ENCODE measurements at regions not wholly inside any gene's neighbourhood (a gene's known extent, or its start where the extent isn't known, plus 50 kb on each side); places are given as distances from the start of the nearest gene placed in this dataset.

GRCh38 chr16:7953360-7953759, 620.7 kb downstream of the RBFOX1 start:
- Histone ChIP-seq H3K4me1 (replicated peaks in 1 of 4; ENCODE audit: control insufficient read depth in 3 of 4, insufficient read depth in 4 of 4, low read length in 3 of 4) (no peaks in the 10 kb centered on the region), H3K23me2 (ENCODE audit: low read depth, low read length) (no peaks in the 10 kb centered on the region)
- FAIRE-seq, result no peak
- TF ChIP-seq NRF1 (IDR thresholded peaks at IDR 0.05; ENCODE audit: low read depth, low read length), result no peak
- TF ChIP-seq RNF2 (IDR thresholded peaks at IDR 0.05; ENCODE audit: borderline replicate concordance, low read depth, low read length, missing control alignments, poor library complexity, severe bottlenecking), result no peak
- TF ChIP-seq CEBPB (IDR thresholded peaks at IDR 0.05; ENCODE audit: low read depth, low read length), result no peak
- TF ChIP-seq USF2 (IDR thresholded peaks at IDR 0.05; ENCODE audit: low read length), result no peak
- TF ChIP-seq RXRA (IDR thresholded peaks at IDR 0.05; ENCODE audit: insufficient read depth, low read depth, low read length), result no peak
- TF ChIP-seq, protein P1, sequence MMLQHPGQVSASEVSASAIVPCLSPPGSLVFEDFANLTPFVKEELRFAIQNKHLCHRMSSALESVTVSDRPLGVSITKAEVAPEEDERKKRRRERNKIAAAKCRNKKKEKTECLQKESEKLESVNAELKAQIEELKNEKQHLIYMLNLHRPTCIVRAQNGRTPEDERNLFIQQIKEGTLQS (IDR thresholded peaks at IDR 0.05; ENCODE audit: insufficient read depth, low read depth, low read length), result no peak
- TF ChIP-seq GABPA (IDR thresholded peaks at IDR 0.05; ENCODE audit: borderline replicate concordance, insufficient read depth, low read length), result no peak
- no peak for TF ChIP-seq RBBP5 (IDR thresholded peaks at IDR 0.05; ENCODE audit: borderline replicate concordance, low read depth, low read length)

More at GRCh38 chr16:7953360-7953759, 620.7 kb downstream of the RBFOX1 start:
- no peak overlapping the region for H2BK12ac ChIP-seq (ENCODE audit: low read depth, low read length)
- H3K14ac ChIP-seq (ENCODE audit: insufficient read length), result no peak overlapping the region
- H2BK20ac ChIP-seq (ENCODE audit: low read length), result no peak overlapping the region
- H2BK5ac ChIP-seq (ENCODE audit: low read depth, low read length), result no peak overlapping the region
- CTCF ChIA-PET (ENCODE audit: partially characterized antibody), result no interaction called here
- no peak overlapping the region for H3K4me2 ChIP-seq (ENCODE audit: insufficient read depth in 1 of 2, low read depth in 2 of 2, low read length in 2 of 2)
- no peaks in the 10 kb centered on the region for H4K20me1 ChIP-seq (replicated peaks in 1 of 2; ENCODE audit: control insufficient read depth in 1 of 2, insufficient read depth in 2 of 2, low read length in 2 of 2)
- H3K4me3 ChIP-seq (ENCODE audit: extremely low read depth in 1 of 4, insufficient read depth in 2 of 4, low read depth in 3 of 4, low read length in 4 of 4), result no peak overlapping the region
- no peak overlapping the region for H3K9ac ChIP-seq (replicated peaks in 1 of 4; ENCODE audit: extremely low read depth in 1 of 4, low read depth in 3 of 4, low read length in 3 of 4)
- no peak overlapping the region for H3K56ac ChIP-seq (replicated peaks; ENCODE audit: insufficient read length, low read depth, low read length)
- no peak overlapping the region for H2BK120ac ChIP-seq (replicated peaks; ENCODE audit: low read depth, low read length)
- H4K8ac ChIP-seq (ENCODE audit: extremely low read depth, insufficient read depth, low read length), result no peak overlapping the region
- no peaks in the 10 kb centered on the region for H3K27me3 ChIP-seq (replicated peaks in 1 of 4; ENCODE audit: control insufficient read depth in 3 of 4, extremely low read depth in 1 of 4, insufficient read depth in 3 of 4, low read length in 3 of 4)
- no peak overlapping the region for H2AFZ ChIP-seq (ENCODE audit: low read length)
- no peaks in the 10 kb centered on the region for H3K79me1 ChIP-seq (ENCODE audit: low read depth, low read length)
- H3K4ac ChIP-seq (replicated peaks; ENCODE audit: insufficient read length, low read depth, low read length), result no peak overlapping the region
- no peak overlapping the region for H4K91ac ChIP-seq (replicated peaks; ENCODE audit: insufficient read length, low read length)
- no peak overlapping the region for H4K5ac ChIP-seq (ENCODE audit: insufficient read length, low read depth, low read length)
- no peak for DNase-seq (ENCODE audit: low read depth in 1 of 2, low spot score in 2 of 2)
- no peaks in the 10 kb centered on the region for H3K36me3 ChIP-seq (ENCODE audit: control insufficient read depth in 2 of 4, insufficient read depth in 4 of 4, low read length in 3 of 4)
- no peak overlapping the region for H3K18ac ChIP-seq (ENCODE audit: extremely low read depth, low read length)
- H3K23ac ChIP-seq (ENCODE audit: insufficient read length), result no peak overlapping the region
- H2BK15ac ChIP-seq (ENCODE audit: low read length), result no peak overlapping the region
- H3K27ac ChIP-seq (ENCODE audit: low read depth, low read length), result no peak overlapping the region
- H2AK5ac ChIP-seq (ENCODE audit: low read depth, low read length), result no peak overlapping the region
- 90% methylated on average over 1 of the region's 1 CpG; no CpG with 5 or more reads in 1 of the 2 experiments for WGBS, 2 experiments (ENCODE audit: extremely low coverage in 1 of 2, insufficient coverage in 1 of 2, insufficient read length in 1 of 2, insufficient replicate concordance in 2 of 2, low coverage in 1 of 2, low lambda C conversion rate in 2 of 2, missing lambda C conversion rate in 1 of 2)
- POLR2A ChIA-PET (ENCODE audit: partially characterized antibody), result no interaction called here
- H3K79me2 ChIP-seq (ENCODE audit: control insufficient read depth in 1 of 2, insufficient read depth in 2 of 2, low read length in 2 of 2), result no peaks in the 10 kb centered on the region
- H3K9me3 ChIP-seq (ENCODE audit: insufficient read depth in 2 of 2, low read depth in 1 of 2, low read length in 1 of 2), result no peaks in the 10 kb centered on the region
